ENCODE measurements at regions not wholly inside any gene's neighbourhood (a gene's known extent, or its start where the extent isn't known, plus 50 kb on each side); places are given as distances from the start of the nearest gene placed in this dataset.

DNA sequence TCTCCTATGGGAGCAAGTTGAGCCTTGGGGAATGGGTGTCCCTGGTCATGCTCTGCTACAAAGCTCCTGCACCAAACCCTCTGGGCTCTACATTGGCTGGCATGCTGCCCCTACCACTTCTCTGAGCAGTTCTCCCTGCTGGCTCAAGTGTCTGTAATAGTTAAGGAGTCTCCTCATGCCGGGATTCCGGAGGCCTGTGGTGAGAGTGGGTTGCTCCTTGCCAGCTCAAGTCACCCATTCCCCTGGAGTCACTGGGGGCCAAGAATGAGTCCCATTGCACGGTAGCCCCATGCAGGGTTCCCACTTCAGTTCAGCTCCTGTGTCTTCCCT is 173.9 kb downstream of the PRDM13 start:
- DNase-seq (ENCODE audit: low read depth in 1 of 2, low spot score in 2 of 2) (no peak), FAIRE-seq (no peak)
- Histone ChIP-seq H3K79me2 (ENCODE audit: control insufficient read depth in 1 of 2, insufficient read depth in 2 of 2, low read length in 2 of 2) (no peaks in the 10 kb centered on the region), H4K5ac (ENCODE audit: insufficient read length, low read depth, low read length) (no peak overlapping the region), H2AFZ (ENCODE audit: low read length) (no peak overlapping the region), H2BK12ac (ENCODE audit: low read depth, low read length) (no peak overlapping the region), H2BK15ac (ENCODE audit: low read length) (no peak overlapping the region), H3K14ac (ENCODE audit: insufficient read length) (no peak overlapping the region), H3K9me3 (ENCODE audit: insufficient read depth in 2 of 2, low read depth in 1 of 2, low read length in 1 of 2) (no peaks in the 10 kb centered on the region), H3K36me3 (ENCODE audit: control insufficient read depth in 2 of 4, insufficient read depth in 4 of 4, low read length in 3 of 4) (no peaks in the 10 kb centered on the region), H4K20me1 (replicated peaks in 1 of 2; ENCODE audit: control insufficient read depth in 1 of 2, insufficient read depth in 2 of 2, low read length in 2 of 2) (no peaks in the 10 kb centered on the region), H3K4me2 (ENCODE audit: insufficient read depth in 1 of 2, low read depth in 2 of 2, low read length in 2 of 2) (no peak overlapping the region), H3K9ac (replicated peaks in 1 of 4; ENCODE audit: extremely low read depth in 1 of 4, low read depth in 3 of 4, low read length in 3 of 4) (no peak overlapping the region), H3K4me3 (ENCODE audit: extremely low read depth in 1 of 4, insufficient read depth in 2 of 4, low read depth in 3 of 4, low read length in 4 of 4) (no peak overlapping the region), H2BK120ac (replicated peaks; ENCODE audit: low read depth, low read length) (no peak overlapping the region), H2BK5ac (ENCODE audit: low read depth, low read length) (no peak overlapping the region), H2AK5ac (ENCODE audit: low read depth, low read length) (no peak overlapping the region), H3K27me3 (replicated peaks in 1 of 4; ENCODE audit: control insufficient read depth in 3 of 4, extremely low read depth in 1 of 4, insufficient read depth in 3 of 4, low read length in 3 of 4) (no peaks in the 10 kb centered on the region), H3K18ac (ENCODE audit: extremely low read depth, low read length) (no peak overlapping the region), H4K8ac (ENCODE audit: extremely low read depth, insufficient read depth, low read length) (no peak overlapping the region; the same call in 1 of the 2 replicates), H3K4me1 (replicated peaks in 1 of 4; ENCODE audit: control insufficient read depth in 3 of 4, insufficient read depth in 4 of 4, low read length in 3 of 4) (no peaks in the 10 kb centered on the region), H3K79me1 (ENCODE audit: low read depth, low read length) (no peaks in the 10 kb centered on the region), H3K23me2 (ENCODE audit: low read depth, low read length) (no peaks in the 10 kb centered on the region; the same call in 1 of the 2 replicates), H3K56ac (replicated peaks; ENCODE audit: insufficient read length, low read depth, low read length) (no peak overlapping the region), H2BK20ac (ENCODE audit: low read length) (no peak overlapping the region), H4K91ac (replicated peaks; ENCODE audit: insufficient read length, low read length) (no peak overlapping the region), H3K4ac (replicated peaks; ENCODE audit: insufficient read length, low read depth, low read length) (no peak overlapping the region), H3K27ac (ENCODE audit: low read depth, low read length) (no peak overlapping the region), H3K23ac (ENCODE audit: insufficient read length) (no peak overlapping the region)
- ChIA-PET POLR2A (ENCODE audit: partially characterized antibody) (no interaction called here), CTCF (ENCODE audit: partially characterized antibody) (interaction anchor here (0.5 to 1.8 kb wide), 4 partner anchors 14 to 1700 kb away, joined by 3 to 5 read pairs (median 3); no protein-coding TSS in a partner anchor)
- WGBS, 2 experiments (ENCODE audit: extremely low coverage in 1 of 2, insufficient coverage in 1 of 2, insufficient read length in 1 of 2, insufficient replicate concordance in 2 of 2, low coverage in 1 of 2, low lambda C conversion rate in 2 of 2, missing lambda C conversion rate in 1 of 2): 77% methylated on average over 3 of the region's 3 CpGs; no CpG with 5 or more reads in 1 of the 2 experiments
- TF ChIP-seq KDM4A (IDR thresholded peaks at IDR 0.05; ENCODE audit: low read depth, low read length, severe bottlenecking) (no peak), GTF2F1 (IDR thresholded peaks at IDR 0.05; ENCODE audit: borderline replicate concordance, low read depth, low read length) (no peak), KDM5A (IDR thresholded peaks at IDR 0.05; ENCODE audit: low read length) (no peak), E2F6 (IDR thresholded peaks at IDR 0.05) (no peak), TEAD4 (IDR thresholded peaks at IDR 0.05; ENCODE audit: low read depth, low read length) (no peak), POU5F1 (IDR thresholded peaks at IDR 0.05; ENCODE audit: low read depth, low read length) (no peak), RXRA (IDR thresholded peaks at IDR 0.05; ENCODE audit: insufficient read depth, low read depth, low read length) (no peak)

Measured in H1 (cell line).